Coronary artery (tissue), 2 donors: ENCODE measurements at regions not wholly inside any gene's neighbourhood (a gene's known extent, or its start where the extent isn't known, plus 50 kb on each side); places are given as distances from the start of the nearest gene placed in this dataset.
"Not testable (repeated sequence)": the region's sequence is repeated elsewhere in the genome, so short reads cannot be mapped to it uniquely, and the experiment has no call there.

Experiments used
- DNase-seq: peaks from one replicate; pipeline ENCODE4 v3.0.0-alpha.2; 2017; ENCODE audit warnings: low spot score
- H3K27ac ChIP-seq, 2 donors: fragments of 200-600 bp; sonication (generic); one replicate each; pipeline ENCODE4 v1.5.1; 2016 to 2019
- H3K4me3 ChIP-seq: fragments of 200-600 bp; sonication (generic); 2 replicates; pipeline ENCODE4 v1.5.1; 2016; ENCODE audit warnings: mild to moderate bottlenecking, moderate library complexity
- TF ChIP-seq, protein P1 (sequence below): fragments of 200-600 bp; sonication (generic); IDR thresholded peaks from one replicate; pipeline ENCODE4 v1.5.1; 2019; ENCODE audit warnings: antibody characterized with exemption

DNA sequence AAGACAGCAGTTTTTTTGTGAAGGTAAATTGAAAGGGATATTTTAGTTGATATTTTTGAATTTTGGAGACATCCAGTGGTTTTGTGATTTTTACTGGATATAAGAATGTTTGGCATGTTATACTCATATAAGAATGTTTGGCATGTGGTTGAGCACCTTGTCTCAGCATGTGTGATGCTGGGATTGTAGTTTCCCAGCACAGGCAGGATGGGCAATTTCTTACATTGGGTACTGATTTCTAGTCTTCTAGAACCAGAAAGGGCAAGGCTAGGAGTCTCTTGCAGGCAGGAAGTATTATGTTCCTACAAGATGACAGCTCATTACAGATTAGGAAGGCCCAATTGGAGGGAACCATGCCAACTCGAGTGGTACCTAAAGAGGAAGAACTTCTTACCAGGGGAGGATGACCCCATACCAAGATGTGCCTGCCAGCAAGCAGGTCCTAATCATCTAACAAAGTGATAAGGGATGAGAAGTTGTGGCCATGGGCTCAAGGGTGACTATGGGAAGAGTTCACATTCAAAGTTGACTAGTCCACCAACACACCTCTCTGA is 377.8 kb downstream of the UTRN start:
- no peak overlapping the region for H3K4me3 ChIP-seq

GRCh38 chr6:144664281-144664680 is 379.1 kb downstream of the UTRN start:
- Histone ChIP-seq H3K4me3 (no peak overlapping the region), H3K27ac (no peak overlapping the region)
- DNase-seq, result no peak
- TF ChIP-seq, protein P1, sequence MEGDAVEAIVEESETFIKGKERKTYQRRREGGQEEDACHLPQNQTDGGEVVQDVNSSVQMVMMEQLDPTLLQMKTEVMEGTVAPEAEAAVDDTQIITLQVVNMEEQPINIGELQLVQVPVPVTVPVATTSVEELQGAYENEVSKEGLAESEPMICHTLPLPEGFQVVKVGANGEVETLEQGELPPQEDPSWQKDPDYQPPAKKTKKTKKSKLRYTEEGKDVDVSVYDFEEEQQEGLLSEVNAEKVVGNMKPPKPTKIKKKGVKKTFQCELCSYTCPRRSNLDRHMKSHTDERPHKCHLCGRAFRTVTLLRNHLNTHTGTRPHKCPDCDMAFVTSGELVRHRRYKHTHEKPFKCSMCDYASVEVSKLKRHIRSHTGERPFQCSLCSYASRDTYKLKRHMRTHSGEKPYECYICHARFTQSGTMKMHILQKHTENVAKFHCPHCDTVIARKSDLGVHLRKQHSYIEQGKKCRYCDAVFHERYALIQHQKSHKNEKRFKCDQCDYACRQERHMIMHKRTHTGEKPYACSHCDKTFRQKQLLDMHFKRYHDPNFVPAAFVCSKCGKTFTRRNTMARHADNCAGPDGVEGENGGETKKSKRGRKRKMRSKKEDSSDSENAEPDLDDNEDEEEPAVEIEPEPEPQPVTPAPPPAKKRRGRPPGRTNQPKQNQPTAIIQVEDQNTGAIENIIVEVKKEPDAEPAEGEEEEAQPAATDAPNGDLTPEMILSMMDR, result no peak

More for the DNA sequence above, 377.8 kb downstream of the UTRN start:
- H3K27ac ChIP-seq, result no peak overlapping the region
- TF ChIP-seq, protein P1, result no peak
- DNase-seq, result no peak

DNA sequence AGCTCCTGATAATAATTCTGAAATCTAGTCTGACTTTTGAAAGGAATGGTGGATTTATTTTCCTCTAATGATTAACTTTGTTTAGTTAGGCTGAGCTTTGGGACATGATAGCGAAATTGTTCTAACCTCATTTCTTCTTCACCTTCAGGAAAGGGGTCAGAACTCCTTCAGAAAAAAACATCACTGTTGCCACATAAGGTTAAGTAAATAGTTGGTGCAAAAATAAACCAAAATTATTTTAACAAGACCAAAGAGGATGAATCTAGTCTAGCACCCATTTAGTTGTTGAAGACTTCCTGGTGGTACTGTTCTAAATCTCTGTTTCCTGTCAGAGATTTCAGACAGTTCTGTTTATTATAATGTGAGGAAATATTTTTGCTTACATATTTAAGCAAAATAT is 379.8 kb downstream of the UTRN start:
- TF ChIP-seq, protein P1, result no peak
- no peak overlapping the region for H3K4me3 ChIP-seq
- no peak for DNase-seq
- H3K27ac ChIP-seq, result no peak overlapping the region

GRCh38 chr6:144665932-144666450 is 380.9 kb downstream of the UTRN start:
- Histone ChIP-seq H3K27ac (no peak overlapping the region), H3K4me3 (no peak overlapping the region)
- no peak for DNase-seq
- TF ChIP-seq, protein P1, result no peak

GRCh38 chr6:144666781-144667180 is 381.6 kb downstream of the UTRN start:
- H3K4me3 ChIP-seq, result no peak overlapping the region
- no peak overlapping the region for H3K27ac ChIP-seq
- no peak for DNase-seq
- TF ChIP-seq, protein P1, result no peak

- no peak overlapping the region for H3K4me3 ChIP-seq
- TF ChIP-seq, protein P1, result no peak
- no peak for DNase-seq
- H3K27ac ChIP-seq, result no peak overlapping the region
Measured at GRCh38 chr6:144667532-144668503, 382.7 kb downstream of the UTRN start.

- not testable (repeated sequence) for H3K27ac ChIP-seq, DNase-seq, H3K4me3 ChIP-seq
Measured at GRCh38 chr6:144670259-144670658, 385.1 kb downstream of the UTRN start.
